D341Med (cell line): ENCODE measurements at regions not wholly inside any gene's neighbourhood (a gene's known extent, or its start where the extent isn't known, plus 50 kb on each side); places are given as distances from the start of the nearest gene placed in this dataset.
"Not testable (repeated sequence)": the region's sequence is repeated elsewhere in the genome, so short reads cannot be mapped to it uniquely, and the experiment has no call there.

ENCODE experiments used
- DNase-seq: peaks from one replicate; pipeline ENCODE4 v3.0.0; 2012; ENCODE audit warnings: low spot score

DNA sequence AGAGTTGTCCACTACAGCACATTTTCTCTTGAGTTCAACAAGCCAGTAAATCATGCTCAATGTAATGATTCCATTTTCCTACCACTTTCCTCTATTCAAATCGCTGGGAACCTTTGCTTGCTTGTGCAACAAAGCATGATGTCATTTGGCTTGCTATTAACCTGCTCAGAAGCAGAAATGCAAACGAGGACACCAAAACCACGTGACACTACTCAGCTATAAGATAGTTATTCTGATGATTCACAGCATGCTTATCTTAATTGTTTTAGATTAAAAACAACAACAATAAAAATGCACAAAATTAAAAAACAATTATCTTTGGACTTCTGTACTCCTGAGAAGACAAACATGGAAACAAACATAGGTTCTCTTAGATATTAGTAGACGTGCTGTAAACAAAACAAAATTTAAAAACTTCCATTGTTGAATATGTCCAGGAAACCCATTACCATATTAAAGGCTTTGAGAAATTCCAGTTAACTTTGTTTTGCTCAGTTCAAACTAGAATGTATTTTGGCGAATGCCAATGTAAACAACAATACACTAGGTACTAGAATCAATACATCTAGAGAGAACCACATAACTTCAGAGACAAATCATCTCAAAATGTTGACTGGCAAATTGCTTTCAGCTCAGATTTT, 77.5 kb upstream of the KRAS start:
- DNase-seq: no peak

DNA sequence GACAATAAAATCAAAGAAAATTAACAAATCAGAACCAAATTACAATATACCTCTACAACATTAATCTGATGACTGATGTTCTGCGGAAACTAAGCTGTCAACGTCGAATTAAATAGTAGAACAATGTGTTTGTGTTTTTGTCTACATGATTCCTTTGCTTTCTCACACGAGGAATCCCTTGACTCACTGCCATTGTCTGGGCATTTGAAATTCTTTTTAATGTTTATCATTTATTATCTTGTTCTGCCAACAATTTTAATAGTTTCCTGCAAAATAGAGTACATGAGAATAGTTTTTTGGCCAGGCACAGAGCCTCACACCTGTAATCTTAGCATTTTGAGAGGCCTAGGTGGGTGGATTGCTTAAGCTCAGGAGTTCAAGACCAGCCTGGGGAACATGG, 76.6 kb upstream of the KRAS start:
- DNase-seq: no peak

- DNase-seq: no peak
Observed at GRCh38 chr12:25326326-25326725, 75.6 kb upstream of the KRAS start.

GRCh38 chr12:25324861-25325260, 74.1 kb upstream of the KRAS start:
- no peak for DNase-seq

- no peak for DNase-seq
Observed at GRCh38 chr12:25323581-25323982, 72.9 kb upstream of the KRAS start.

GRCh38 chr12:25322918-25323531, 72.3 kb upstream of the KRAS start:
- DNase-seq: no peak

GRCh38 chr12:25322351-25322750, 71.6 kb upstream of the KRAS start:
- no peak for DNase-seq

DNA sequence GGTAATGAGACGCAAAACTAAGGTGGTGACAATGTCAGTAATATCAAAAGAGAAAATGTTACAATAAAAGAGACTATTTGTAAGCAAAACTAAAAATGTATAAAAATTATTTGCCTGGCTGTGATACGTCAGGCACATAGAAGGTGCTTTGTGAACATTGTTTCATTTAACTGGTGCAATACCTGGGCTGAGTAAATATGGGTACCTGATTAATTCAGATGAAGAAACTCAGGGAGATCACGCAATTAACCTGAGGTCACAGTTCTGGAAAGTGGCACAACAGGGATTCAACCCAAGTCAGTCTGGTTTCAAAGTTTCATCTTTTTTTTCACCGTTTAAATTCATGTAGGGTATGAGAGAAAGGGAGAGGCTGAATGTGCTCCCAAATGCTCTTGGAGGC, 71.0 kb upstream of the KRAS start:
- no peak for DNase-seq

DNA sequence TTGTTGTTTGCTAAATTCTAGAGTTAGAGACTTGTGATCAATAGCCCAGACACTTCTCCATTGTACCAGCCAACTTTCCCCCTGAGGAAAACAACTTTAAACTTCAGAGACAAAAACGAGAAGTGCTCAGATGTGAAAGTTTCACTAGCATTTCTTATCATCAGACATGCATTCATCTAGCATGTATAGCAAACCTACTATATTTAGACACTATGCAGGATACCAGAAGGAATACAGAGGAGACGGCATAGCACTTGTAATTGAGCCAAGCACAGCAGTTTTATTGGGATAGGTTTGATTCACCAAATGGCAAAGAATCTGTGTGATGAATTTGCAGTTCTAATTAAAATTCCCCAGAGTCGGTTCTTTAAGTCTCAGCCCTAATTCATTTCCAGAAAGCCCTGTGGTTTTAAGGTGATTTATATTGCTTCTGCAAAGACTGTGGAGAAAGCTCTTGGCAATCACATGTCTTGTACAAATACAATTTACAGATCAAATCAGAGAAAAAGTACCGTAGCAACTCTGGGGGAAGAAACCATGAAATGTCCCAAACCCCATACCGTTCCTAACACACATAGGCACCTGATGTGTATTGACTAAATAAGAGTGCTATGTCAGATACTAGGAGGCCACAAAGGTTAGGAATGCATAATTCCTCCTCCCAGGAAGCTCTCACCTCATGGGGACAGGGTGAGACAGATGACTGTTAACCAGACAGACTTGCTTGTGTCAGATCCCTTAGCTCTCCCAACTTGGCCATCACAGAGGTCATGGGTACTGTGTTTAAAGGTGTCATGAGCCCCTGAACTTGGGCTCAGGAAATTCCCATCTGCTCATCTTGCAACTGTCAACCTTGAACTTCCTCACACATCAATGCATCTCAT, 69.6 kb upstream of the KRAS start:
- no peak for DNase-seq

GRCh38 chr12:25319233-25319984, 68.7 kb upstream of the KRAS start:
- DNase-seq: no peak

- DNase-seq: no peak
Observed at GRCh38 chr12:25317553-25317952, 66.8 kb upstream of the KRAS start.

- DNase-seq: no peak
Observed at GRCh38 chr12:25315388-25315787, 64.7 kb upstream of the KRAS start.

DNA sequence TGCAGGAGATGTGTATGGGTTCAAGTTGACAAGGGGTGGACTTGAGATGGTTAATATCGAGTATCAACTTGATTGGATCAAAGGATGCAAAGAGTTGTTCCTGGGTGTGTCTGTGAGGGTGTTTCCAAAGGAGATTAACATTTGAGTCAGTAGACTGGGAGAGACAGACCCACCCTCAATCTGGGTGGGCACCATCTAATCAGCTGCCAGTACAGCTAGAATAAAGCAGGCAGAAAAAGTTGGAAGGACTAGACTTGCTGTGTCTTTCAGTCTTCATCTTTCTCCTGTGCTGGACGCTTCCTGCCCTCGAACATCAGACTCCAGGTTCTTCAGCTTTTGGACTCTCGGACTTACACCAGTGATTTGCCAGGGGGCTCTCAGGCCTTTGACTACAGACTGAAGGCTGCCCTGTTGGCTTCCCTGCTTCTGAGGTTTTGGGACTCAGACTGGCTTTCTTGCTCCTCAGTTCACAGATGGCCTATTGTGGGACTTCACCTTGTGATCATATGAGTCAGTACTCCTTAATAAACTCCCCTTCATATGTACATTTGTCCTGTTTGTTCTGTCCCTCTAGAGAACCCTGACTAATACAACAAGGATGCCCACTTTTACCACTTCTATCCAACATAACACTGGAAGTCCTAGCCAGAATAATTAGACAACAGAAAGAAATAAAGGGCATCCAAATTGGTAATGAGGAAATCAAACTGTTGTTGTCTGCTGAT, 62.7 kb upstream of the KRAS start:
- DNase-seq: not testable (repeated sequence)

- no peak for DNase-seq
Observed at GRCh38 chr12:25311506-25311905, 60.8 kb upstream of the KRAS start.

DNA sequence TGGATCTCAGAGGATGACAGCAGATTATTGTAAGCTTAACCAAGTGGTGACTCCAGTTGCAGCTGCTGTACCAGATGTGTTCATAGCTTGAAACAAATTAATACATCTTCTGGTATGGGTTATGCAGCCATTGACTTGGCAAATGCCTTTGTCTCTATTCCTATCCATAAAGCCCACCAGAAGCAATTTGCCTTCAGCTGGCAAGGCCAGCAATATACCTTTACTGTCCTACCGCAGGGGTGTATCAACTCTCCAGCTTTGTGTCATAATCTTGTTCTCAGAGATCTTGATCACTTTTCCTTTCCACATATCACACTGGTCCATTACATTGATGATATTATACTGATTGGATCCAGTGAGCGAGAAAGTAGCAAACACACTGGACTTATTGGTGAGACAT, 59.3 kb upstream of the KRAS start:
- not testable (repeated sequence) for DNase-seq

DNA sequence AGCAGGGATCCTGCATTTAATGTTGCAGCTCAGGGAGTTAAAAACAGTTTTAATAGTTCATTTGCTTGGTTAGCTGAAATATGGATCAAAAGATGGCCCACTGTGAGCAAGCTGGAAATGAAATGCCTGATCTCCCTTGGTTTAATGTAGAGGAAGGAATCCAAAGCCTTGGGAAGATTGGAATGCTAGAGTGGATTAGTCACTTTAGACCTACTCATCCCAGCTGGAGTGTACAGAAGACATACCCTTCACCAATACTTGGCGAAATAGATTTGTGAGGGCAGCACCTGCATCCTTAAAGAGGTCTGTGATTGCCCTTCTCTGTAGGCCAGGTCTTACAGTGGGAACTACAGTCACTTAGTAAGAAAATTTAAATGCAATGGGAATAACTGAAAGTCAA, 58.0 kb upstream of the KRAS start:
- DNase-seq: no peak

DNA sequence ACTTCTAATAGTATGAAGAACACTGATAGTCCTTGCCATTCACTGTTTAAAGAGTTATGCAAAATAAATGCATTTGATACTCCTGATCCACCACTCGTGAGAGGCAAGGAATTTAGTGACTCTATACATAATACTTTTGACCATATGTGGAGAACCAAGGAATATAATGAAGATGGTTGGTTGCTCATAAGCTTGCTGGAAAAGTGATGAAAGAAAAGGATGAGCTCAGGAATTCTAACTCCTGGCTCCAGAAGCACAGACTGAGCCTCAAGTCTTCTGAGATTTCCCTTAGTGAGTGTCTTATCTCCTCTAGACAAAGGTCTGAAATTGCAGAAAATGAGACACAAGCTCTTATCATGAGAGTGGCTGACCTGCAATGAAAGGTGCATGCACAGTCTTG, 57.1 kb upstream of the KRAS start:
- DNase-seq: no peak

- no peak for DNase-seq
Observed at GRCh38 chr12:25301798-25302197, 51.1 kb upstream of the KRAS start.
